Trophoblast cell (in vitro differentiated cells and primary cell): ENCODE measurements at regions not wholly inside any gene's neighbourhood (a gene's known extent, or its start where the extent isn't known, plus 50 kb on each side); places are given as distances from the start of the nearest gene placed in this dataset.

Experiments used
- DNase-seq, 2 donors: peaks; one replicate each; pipeline ENCODE4 v3.0.0-alpha.2; 2016
- H2AFZ ChIP-seq: 2 replicates; pipeline ENCODE4 v1.6.1; 2013; ENCODE audit warnings: low read length, moderate library complexity, mild to moderate bottlenecking; ENCODE audit not compliant: insufficient read depth, poor library complexity
- H2AK5ac ChIP-seq: 2 replicates; pipeline ENCODE4 v1.6.1; 2013; ENCODE audit warnings: mild to moderate bottlenecking, low read length
- H2BK120ac ChIP-seq: 2 replicates; pipeline ENCODE4 v1.6.1; 2013; ENCODE audit warnings: low read length, mild to moderate bottlenecking, moderate library complexity; ENCODE audit not compliant: insufficient read depth, poor library complexity
- H2BK12ac ChIP-seq: 2 replicates; pipeline ENCODE4 v1.6.1; 2013; ENCODE audit warnings: mild to moderate bottlenecking, low read length, moderate library complexity
- H2BK5ac ChIP-seq: 2 replicates; pipeline ENCODE4 v1.6.1; 2013; ENCODE audit warnings: low read length, low read depth, moderate library complexity, mild to moderate bottlenecking; ENCODE audit not compliant: poor library complexity
- H3K14ac ChIP-seq: 2 replicates; pipeline ENCODE4 v1.6.1; 2013; ENCODE audit warnings: mild to moderate bottlenecking, low read length
- H3K18ac ChIP-seq: 2 replicates; pipeline ENCODE4 v1.6.1; 2013; ENCODE audit warnings: mild to moderate bottlenecking, low read length
- H3K23ac ChIP-seq: 2 replicates; pipeline ENCODE4 v1.6.1; 2013; ENCODE audit warnings: low read length
- H3K27ac ChIP-seq: 2 replicates; pipeline ENCODE4 v1.5.1; 2013; ENCODE audit warnings: low read depth, mild to moderate bottlenecking, inconsistent platforms, low read length, moderate library complexity
- H3K27me3 ChIP-seq: 2 replicates; pipeline ENCODE4 v1.6.1; 2013; ENCODE audit warnings: inconsistent platforms, mild to moderate bottlenecking, low read length, moderate library complexity; ENCODE audit not compliant: insufficient read depth
- H3K36me3 ChIP-seq, 2 experiments: 1 replicate in 1 of 2; 2 replicates in 1 of 2; pipeline ENCODE4 v1.6.1; 2013; ENCODE audit warnings: low read length in 2 of 2, mild to moderate bottlenecking in 2 of 2, moderate library complexity in 1 of 2; ENCODE audit not compliant: insufficient read depth in 2 of 2, control insufficient read depth in 1 of 2
- H3K4ac ChIP-seq: 2 replicates; pipeline ENCODE4 v1.6.1; 2013; ENCODE audit warnings: low read depth, mild to moderate bottlenecking, low read length, moderate library complexity
- H3K4me1 ChIP-seq, 2 experiments: 1 replicate in 1 of 2; 2 replicates in 1 of 2; pipeline ENCODE4 v1.6.1; 2013; ENCODE audit warnings: low read length in 2 of 2, mild to moderate bottlenecking in 2 of 2, moderate library complexity in 1 of 2; ENCODE audit not compliant: insufficient read depth in 2 of 2, control insufficient read depth in 1 of 2
- H3K4me2 ChIP-seq: 2 replicates; pipeline ENCODE4 v1.6.1; 2013; ENCODE audit warnings: inconsistent platforms, mild to moderate bottlenecking, low read length, moderate library complexity
- H3K4me3 ChIP-seq: 2 replicates; pipeline ENCODE4 v1.5.1; 2013; ENCODE audit warnings: mild to moderate bottlenecking, low read depth, low read length, inconsistent platforms
- H3K79me1 ChIP-seq: one replicate; pipeline ENCODE4 v1.6.1; 2013; ENCODE audit warnings: low read length
- H3K79me2 ChIP-seq: 2 replicates; pipeline ENCODE4 v1.6.1; 2013; ENCODE audit warnings: low read length, mild to moderate bottlenecking; ENCODE audit not compliant: control insufficient read depth, insufficient read depth, poor library complexity
- H3K9ac ChIP-seq: 2 replicates; pipeline ENCODE4 v1.6.1; 2013; ENCODE audit warnings: mild to moderate bottlenecking, low read length
- H3K9me3 ChIP-seq: 2 replicates; pipeline ENCODE4 v1.6.1; 2013; ENCODE audit warnings: low read depth, mild to moderate bottlenecking, control low read depth, inconsistent platforms, low read length; ENCODE audit not compliant: insufficient read depth
- H4K12ac ChIP-seq: 2 replicates; pipeline ENCODE4 v1.6.1; 2013; ENCODE audit warnings: low read depth, mild to moderate bottlenecking, low read length, moderate library complexity
- H4K8ac ChIP-seq: 2 replicates; pipeline ENCODE4 v1.6.1; 2013; ENCODE audit warnings: low read depth, mild to moderate bottlenecking, low read length, moderate library complexity
- H4K91ac ChIP-seq: one replicate; pipeline ENCODE4 v1.6.1; 2013; ENCODE audit warnings: low read depth, mild to moderate bottlenecking, low read length, moderate library complexity
- WGBS: extraction: QIAGEN DNeasy Blood & Tissue Kit; methylation state at CpG from one replicate; pipeline ENCODE4 v1.1.7; 2013; ENCODE audit warnings: missing lambda C conversion rate; ENCODE audit not compliant: insufficient read length, insufficient coverage; ENCODE audit errors: extremely low coverage; 5-methylcytosine and 5-hydroxymethylcytosine counted together

- no peak overlapping the region for H2BK12ac ChIP-seq
- H3K4me1 ChIP-seq = no peaks in the 10 kb centered on the region
- no peak overlapping the region for H3K27ac ChIP-seq
- no peak overlapping the region for H2AK5ac ChIP-seq
- no peak overlapping the region for H4K8ac ChIP-seq
- no peaks in the 10 kb centered on the region for H3K9me3 ChIP-seq
- no peak for DNase-seq
- no peaks in the 10 kb centered on the region for H3K79me1 ChIP-seq
- no peak overlapping the region for H3K4ac ChIP-seq
- H3K4me3 ChIP-seq = no peak overlapping the region
- no peak overlapping the region for H3K23ac ChIP-seq
- no peak overlapping the region for H4K12ac ChIP-seq
- no peaks in the 10 kb centered on the region for H3K27me3 ChIP-seq
- no peak overlapping the region for H2AFZ ChIP-seq
- no peak overlapping the region for H3K18ac ChIP-seq
- H4K91ac ChIP-seq = no peak overlapping the region
- H2BK120ac ChIP-seq = no peak overlapping the region
- no peaks in the 10 kb centered on the region for H3K36me3 ChIP-seq
- H3K14ac ChIP-seq = no peak overlapping the region
- no peak overlapping the region for H3K4me2 ChIP-seq
- no peak overlapping the region for H3K9ac ChIP-seq
- no peaks in the 10 kb centered on the region for H3K79me2 ChIP-seq
- H2BK5ac ChIP-seq = no peak overlapping the region
Observed at GRCh38 chr1:219427403-219427802, 185.5 kb downstream of the ZC3H11B start.

- H3K14ac ChIP-seq = no peak overlapping the region
- H3K27me3 ChIP-seq = no peaks in the 10 kb centered on the region
- H3K79me2 ChIP-seq = no peaks in the 10 kb centered on the region
- H3K4me2 ChIP-seq = no peak overlapping the region
- no CpG with 5 or more reads among the region's 4 CpGs for WGBS
- no peak for DNase-seq
- H3K36me3 ChIP-seq = no peaks in the 10 kb centered on the region
- H3K4me1 ChIP-seq = no peaks in the 10 kb centered on the region
- no peak overlapping the region for H3K18ac ChIP-seq
- H2BK120ac ChIP-seq = no peak overlapping the region
- H3K23ac ChIP-seq = no peak overlapping the region
- no peak overlapping the region for H4K91ac ChIP-seq
- H4K12ac ChIP-seq = no peak overlapping the region
- H2AFZ ChIP-seq = no peak overlapping the region
- H4K8ac ChIP-seq = no peak overlapping the region
- no peak overlapping the region for H3K4ac ChIP-seq
- no peak overlapping the region for H3K9ac ChIP-seq
- H3K27ac ChIP-seq = no peak overlapping the region
- no peaks in the 10 kb centered on the region for H3K79me1 ChIP-seq
- H3K9me3 ChIP-seq = no peaks in the 10 kb centered on the region
- H3K4me3 ChIP-seq = no peak overlapping the region
- no peak overlapping the region for H2BK5ac ChIP-seq
- H2AK5ac ChIP-seq = no peak overlapping the region
- H2BK12ac ChIP-seq = no peak overlapping the region
Observed at GRCh38 chr1:219422811-219423598, 189.9 kb downstream of the ZC3H11B start.

GRCh38 chr1:219420913-219421312 is 192.0 kb downstream of the ZC3H11B start:
- Histone ChIP-seq H3K9me3 (no peaks in the 10 kb centered on the region), H4K12ac (no peak overlapping the region), H2BK12ac (no peak overlapping the region), H3K27me3 (no peaks in the 10 kb centered on the region), H3K79me1 (no peaks in the 10 kb centered on the region), H3K23ac (no peak overlapping the region), H4K91ac (no peak overlapping the region), H3K4me1 (no peaks in the 10 kb centered on the region), H3K4ac (no peak overlapping the region), H4K8ac (no peak overlapping the region), H3K9ac (no peak overlapping the region), H2AFZ (no peak overlapping the region), H3K36me3 (no peaks in the 10 kb centered on the region), H2BK5ac (no peak overlapping the region), H3K27ac (no peak overlapping the region), H3K18ac (no peak overlapping the region), H2BK120ac (no peak overlapping the region), H3K4me3 (no peak overlapping the region), H2AK5ac (no peak overlapping the region), H3K4me2 (no peak overlapping the region), H3K79me2 (no peaks in the 10 kb centered on the region), H3K14ac (no peak overlapping the region)
- no peak for DNase-seq

- H2BK12ac ChIP-seq = no peak overlapping the region
- no peak overlapping the region for H3K4ac ChIP-seq
- no peak for DNase-seq
- no peaks in the 10 kb centered on the region for H3K4me1 ChIP-seq
- H3K79me2 ChIP-seq = no peaks in the 10 kb centered on the region
- no peaks in the 10 kb centered on the region for H3K9me3 ChIP-seq
- no peak overlapping the region for H3K4me2 ChIP-seq
- no peak overlapping the region for H3K4me3 ChIP-seq
- no peak overlapping the region for H3K18ac ChIP-seq
- no peak overlapping the region for H3K23ac ChIP-seq
- H3K27me3 ChIP-seq = no peaks in the 10 kb centered on the region
- H2BK5ac ChIP-seq = no peak overlapping the region
- H4K8ac ChIP-seq = no peak overlapping the region
- H2BK120ac ChIP-seq = no peak overlapping the region
- no peak overlapping the region for H3K14ac ChIP-seq
- H4K91ac ChIP-seq = no peak overlapping the region
- no peak overlapping the region for H3K9ac ChIP-seq
- H3K79me1 ChIP-seq = no peaks in the 10 kb centered on the region
- H3K36me3 ChIP-seq = no peaks in the 10 kb centered on the region
- H2AFZ ChIP-seq = no peak overlapping the region
- no peak overlapping the region for H3K27ac ChIP-seq
- no peak overlapping the region for H2AK5ac ChIP-seq
- no peak overlapping the region for H4K12ac ChIP-seq
Observed at GRCh38 chr1:219419860-219420259, 193.0 kb downstream of the ZC3H11B start.
